Immature natural killer cell (primary cell): ENCODE measurements at regions not wholly inside any gene's neighbourhood (a gene's known extent, or its start where the extent isn't known, plus 50 kb on each side); places are given as distances from the start of the nearest gene placed in this dataset.

ENCODE experiments used
- DNase-seq, 3 donors: peaks; one replicate each; pipeline ENCODE4 v3.0.0; 2022; ENCODE audit warnings: mixed read lengths in 1 of 3
- H3K27ac Mint-ChIP-seq, 6 donors: one replicate each; pipeline ENCODE4 v1.8.0; 2020; ENCODE audit warnings: mixed read lengths in 6 of 6, mild to moderate bottlenecking in 5 of 6, inconsistent platforms in 4 of 6, moderate library complexity in 3 of 6
- H3K27me3 Mint-ChIP-seq, 3 donors: one replicate each; pipeline ENCODE4 v1.8.0; 2020 to 2021; ENCODE audit warnings: low read depth in 3 of 3, mild to moderate bottlenecking in 3 of 3, mixed read lengths in 3 of 3, moderate library complexity in 3 of 3, inconsistent platforms in 1 of 3
- H3K36me3 Mint-ChIP-seq, 3 donors: one replicate each; pipeline ENCODE4 v1.8.0; 2020; ENCODE audit warnings: mixed read lengths in 3 of 3, inconsistent platforms in 2 of 3, mild to moderate bottlenecking in 2 of 3
- H3K4me1 Mint-ChIP-seq, 2 donors: one replicate each; pipeline ENCODE4 v1.8.0; 2020; ENCODE audit warnings: inconsistent platforms in 2 of 2, mild to moderate bottlenecking in 2 of 2, mixed read lengths in 2 of 2, moderate library complexity in 1 of 2
- H3K4me3 Mint-ChIP-seq, 5 donors: one replicate each; pipeline ENCODE4 v1.8.0; 2020; ENCODE audit warnings: mild to moderate bottlenecking in 5 of 5, mixed read lengths in 5 of 5, inconsistent platforms in 3 of 5, moderate library complexity in 3 of 5
- H3K9me3 Mint-ChIP-seq, 6 donors: one replicate each; pipeline ENCODE4 v1.8.0; 2020; ENCODE audit warnings: mild to moderate bottlenecking in 6 of 6, mixed read lengths in 6 of 6, inconsistent platforms in 4 of 6, moderate library complexity in 3 of 6

- no peaks in the 10 kb centered on the region for H3K4me1 Mint-ChIP-seq
- no peak overlapping the region for H3K27ac Mint-ChIP-seq
- DNase-seq = no peak
- no peaks in the 10 kb centered on the region for H3K27me3 Mint-ChIP-seq
- H3K36me3 Mint-ChIP-seq = no peaks in the 10 kb centered on the region
- peaks cover 2 to 15% (median 5%) of the 10 kb centered on the region in 6 donors for H3K9me3 Mint-ChIP-seq
- no peak overlapping the region for H3K4me3 Mint-ChIP-seq
Measured at GRCh38 chr14:86990396-86990795, 1002.6 kb downstream of the GALC start.

DNA sequence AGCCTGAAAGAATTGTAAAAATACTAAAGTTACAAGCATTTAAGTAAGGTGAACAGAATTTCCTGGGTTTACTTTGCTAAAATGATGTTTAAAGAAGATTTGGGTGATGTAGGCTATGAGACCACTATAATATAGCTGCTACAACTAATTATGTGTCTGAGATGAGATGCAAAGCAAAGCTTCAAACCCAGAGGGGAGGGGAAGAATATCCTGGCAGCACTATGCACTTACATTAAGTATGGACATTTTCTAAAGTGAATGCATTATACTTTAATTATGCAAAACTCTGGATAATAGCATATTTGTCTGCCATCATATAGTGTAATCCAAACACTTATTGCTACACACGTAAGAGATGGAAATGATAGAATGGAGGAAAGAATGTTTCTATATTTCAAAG, 1003.7 kb downstream of the GALC start:
- Mint-ChIP-seq H3K36me3 (no peaks in the 10 kb centered on the region), H3K27ac (no peak overlapping the region), H3K9me3 (peaks cover 0 to 15% (median 4%) of the 10 kb centered on the region in 6 donors), H3K27me3 (no peaks in the 10 kb centered on the region), H3K4me3 (no peak overlapping the region), H3K4me1 (no peaks in the 10 kb centered on the region)
- DNase-seq = no peak

DNA sequence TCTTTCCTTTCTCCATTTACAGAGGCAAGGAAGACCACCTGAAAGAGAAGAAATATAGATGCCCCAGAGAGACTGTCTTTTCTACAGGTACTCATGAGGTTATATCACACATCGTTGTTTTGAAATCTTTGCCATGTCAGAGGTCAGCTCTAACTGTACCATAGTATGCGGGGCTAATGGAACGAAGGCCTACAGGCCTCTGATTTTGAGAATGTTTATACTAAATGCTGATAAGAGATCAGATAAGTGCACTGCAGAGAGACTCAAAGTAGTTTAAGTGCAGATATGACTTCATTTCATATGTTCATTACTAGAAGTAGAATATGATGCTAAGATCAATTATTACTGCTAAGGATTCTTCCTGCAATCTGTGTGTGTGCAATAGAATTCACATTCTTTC, 1005.0 kb downstream of the GALC start:
- peaks cover 0 to 20% (median 4%) of the 10 kb centered on the region in 6 donors for H3K9me3 Mint-ChIP-seq
- H3K4me3 Mint-ChIP-seq = no peak overlapping the region
- H3K36me3 Mint-ChIP-seq = no peaks in the 10 kb centered on the region
- no peaks in the 10 kb centered on the region for H3K4me1 Mint-ChIP-seq
- H3K27ac Mint-ChIP-seq = no peak overlapping the region
- H3K27me3 Mint-ChIP-seq = no peaks in the 10 kb centered on the region
- DNase-seq = no peak

GRCh38 chr14:86973177-86973576, 1019.8 kb downstream of the GALC start:
- Mint-ChIP-seq H3K9me3 (peaks cover 6 to 69% (median 30%) of the 10 kb centered on the region in 6 donors), H3K4me1 (no peaks in the 10 kb centered on the region), H3K27me3 (peaks cover 0 to 2% (median 0%) of the 10 kb centered on the region in 3 donors), H3K27ac (no peak overlapping the region), H3K36me3 (no peaks in the 10 kb centered on the region), H3K4me3 (no peak overlapping the region)
- no peak for DNase-seq

DNA sequence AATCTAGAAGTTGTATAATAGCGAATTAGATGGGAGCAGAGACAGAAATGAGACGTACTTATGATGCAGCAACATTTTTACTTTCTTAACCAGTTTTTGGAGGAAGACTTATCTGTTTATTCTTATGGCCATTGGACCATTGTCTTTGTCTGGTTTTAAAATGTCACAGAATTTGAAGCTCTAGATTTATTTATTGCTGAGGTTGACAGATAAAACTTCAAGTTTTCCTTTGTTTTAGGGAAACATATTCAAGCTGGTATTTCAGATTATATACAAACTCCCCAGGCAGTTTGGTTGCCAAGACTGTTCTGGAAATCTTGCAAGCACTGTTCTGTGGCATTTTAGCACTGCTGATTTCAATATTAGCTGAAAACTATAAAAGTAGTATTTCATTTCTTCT, 1021.7 kb downstream of the GALC start:
- Mint-ChIP-seq H3K4me3 (no peak overlapping the region), H3K4me1 (no peaks in the 10 kb centered on the region), H3K36me3 (no peaks in the 10 kb centered on the region), H3K27me3 (peaks cover 0 to 4% (median 2%) of the 10 kb centered on the region in 3 donors), H3K9me3 (peaks cover 7 to 62% (median 27%) of the 10 kb centered on the region in 6 donors), H3K27ac (no peak overlapping the region)
- no peak for DNase-seq

GRCh38 chr14:86961106-86961716, 1031.8 kb downstream of the GALC start:
- Mint-ChIP-seq H3K4me3 (no peak overlapping the region), H3K9me3 (peaks cover 4 to 39% (median 14%) of the 10 kb centered on the region in 6 donors), H3K27ac (no peak overlapping the region), H3K36me3 (no peaks in the 10 kb centered on the region), H3K4me1 (no peaks in the 10 kb centered on the region), H3K27me3 (peaks cover 0 to 3% (median 2%) of the 10 kb centered on the region in 3 donors)
- DNase-seq = no peak

- H3K4me3 Mint-ChIP-seq = no peak overlapping the region
- no peak for DNase-seq
- no peaks in the 10 kb centered on the region for H3K36me3 Mint-ChIP-seq
- no peak overlapping the region for H3K27ac Mint-ChIP-seq
- peaks cover 0 to 22% (median 6%) of the 10 kb centered on the region in 6 donors for H3K9me3 Mint-ChIP-seq
- H3K27me3 Mint-ChIP-seq = peaks cover 0 to 2% (median 0%) of the 10 kb centered on the region in 3 donors
- H3K4me1 Mint-ChIP-seq = no peaks in the 10 kb centered on the region
Measured at GRCh38 chr14:86955771-86956354, 1037.1 kb downstream of the GALC start.

DNA sequence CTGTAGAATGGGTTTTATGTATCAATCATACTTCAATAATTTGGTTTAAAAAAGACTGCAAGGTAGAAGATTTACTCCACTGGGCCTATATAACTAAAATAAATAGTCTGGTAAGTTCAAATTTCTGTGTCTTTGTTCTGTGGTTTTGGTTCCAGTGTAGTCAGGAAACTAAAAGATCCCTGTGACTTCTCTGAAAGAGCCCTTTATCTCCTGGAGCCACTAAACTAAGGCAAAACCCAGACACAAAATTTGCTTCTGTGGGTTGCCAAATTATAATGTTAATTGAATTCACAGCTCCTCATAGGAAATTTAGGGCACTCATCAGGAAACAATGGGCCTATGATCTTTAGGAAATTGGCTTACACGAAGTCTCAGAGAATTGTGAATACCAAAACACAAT, 1038.4 kb downstream of the GALC start:
- DNase-seq = no peak
- no peaks in the 10 kb centered on the region for H3K36me3 Mint-ChIP-seq
- H3K27ac Mint-ChIP-seq = no peak overlapping the region
- no peaks in the 10 kb centered on the region for H3K4me1 Mint-ChIP-seq
- H3K27me3 Mint-ChIP-seq = peaks cover 0 to 2% (median 0%) of the 10 kb centered on the region in 3 donors
- peaks cover 0 to 30% (median 5%) of the 10 kb centered on the region in 6 donors for H3K9me3 Mint-ChIP-seq
- no peak overlapping the region for H3K4me3 Mint-ChIP-seq

GRCh38 chr14:86946446-86946845, 1046.5 kb downstream of the GALC start:
- peaks cover 0 to 20% (median 6%) of the 10 kb centered on the region in 6 donors for H3K9me3 Mint-ChIP-seq
- DNase-seq = no peak

DNA sequence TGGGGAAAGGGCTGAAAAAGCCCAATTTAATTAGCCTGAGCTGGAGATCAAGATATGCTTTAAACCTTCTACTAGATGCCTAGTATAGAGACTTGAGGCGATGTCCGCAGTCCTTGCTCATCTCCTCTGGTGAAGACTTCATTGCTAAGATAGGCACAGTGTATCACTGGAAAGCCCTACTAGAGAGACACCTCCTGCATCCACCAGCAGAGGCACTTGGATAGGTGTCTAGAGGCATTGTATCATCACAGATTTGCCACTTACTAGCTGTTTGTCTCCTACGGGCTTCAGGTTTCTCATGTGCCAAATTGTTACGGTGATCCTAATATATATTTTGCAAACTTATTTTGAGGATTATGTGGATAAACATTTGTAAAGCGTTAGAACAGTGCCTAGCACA, 1048.5 kb downstream of the GALC start:
- H3K4me1 Mint-ChIP-seq = no peaks in the 10 kb centered on the region
- no peaks in the 10 kb centered on the region for H3K36me3 Mint-ChIP-seq
- no peak overlapping the region for H3K4me3 Mint-ChIP-seq
- H3K27me3 Mint-ChIP-seq = peaks cover 0 to 2% (median 0%) of the 10 kb centered on the region in 3 donors
- no peak for DNase-seq
- H3K9me3 Mint-ChIP-seq = peaks cover 0 to 21% (median 3%) of the 10 kb centered on the region in 6 donors
- no peak overlapping the region for H3K27ac Mint-ChIP-seq

More at GRCh38 chr14:86946446-86946845, 1046.5 kb downstream of the GALC start:
- Mint-ChIP-seq H3K4me1 (no peaks in the 10 kb centered on the region), H3K36me3 (no peaks in the 10 kb centered on the region), H3K27ac (no peak overlapping the region), H3K27me3 (no peaks in the 10 kb centered on the region), H3K4me3 (no peak overlapping the region)

DNA sequence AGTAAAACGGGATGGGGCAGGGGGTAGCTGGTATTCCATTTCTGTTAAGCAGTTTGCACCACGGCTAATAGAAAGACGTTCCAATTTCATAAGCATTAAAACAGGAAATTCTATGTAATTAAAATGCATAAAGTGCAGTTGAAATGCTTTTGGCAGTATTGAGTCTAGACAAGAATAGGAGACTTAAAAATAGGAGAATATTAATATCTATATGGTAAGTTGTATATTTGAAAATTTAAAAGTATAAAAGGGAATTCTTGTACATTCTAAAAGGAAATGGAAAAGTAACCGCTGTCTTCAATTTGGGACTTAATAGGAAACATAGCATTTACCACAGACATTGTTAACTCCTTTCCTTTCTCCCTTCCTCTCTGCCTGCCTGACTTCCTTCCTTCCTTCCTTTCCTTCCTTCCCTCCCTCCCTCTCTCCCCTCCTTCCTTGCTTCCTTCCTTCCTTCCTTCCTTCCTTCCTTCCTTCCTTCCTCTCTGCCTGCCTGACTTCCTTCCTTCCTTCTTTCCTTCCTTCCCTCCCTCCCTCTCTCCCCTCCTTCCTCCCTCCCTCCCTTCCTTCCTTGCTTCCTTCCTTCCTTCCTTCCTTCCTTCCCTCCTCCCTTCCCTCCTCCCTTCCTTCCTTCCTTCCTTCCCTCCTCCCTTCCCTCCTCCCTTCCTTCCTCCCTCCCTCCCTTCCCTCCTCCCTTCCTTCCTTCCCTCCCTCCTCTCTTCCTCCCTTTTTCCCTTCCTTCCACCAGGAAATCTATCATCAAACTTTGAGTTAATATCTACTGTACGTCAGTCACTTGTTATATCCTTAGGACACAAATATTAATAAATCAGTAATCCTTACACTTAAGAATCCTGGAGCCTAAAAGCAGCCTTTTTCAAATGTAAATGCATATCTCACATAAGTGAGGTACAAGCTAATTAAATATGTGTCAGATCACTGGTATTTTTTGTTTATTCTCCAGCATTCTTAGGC, 1049.3 kb downstream of the GALC start:
- no peak for DNase-seq
- H3K27me3 Mint-ChIP-seq = peaks cover 0 to 2% (median 0%) of the 10 kb centered on the region in 3 donors
- H3K9me3 Mint-ChIP-seq = peaks cover 3 to 24% (median 6%) of the 10 kb centered on the region in 6 donors
- no peak overlapping the region for H3K27ac Mint-ChIP-seq
- no peaks in the 10 kb centered on the region for H3K4me1 Mint-ChIP-seq
- H3K36me3 Mint-ChIP-seq = no peaks in the 10 kb centered on the region
- H3K4me3 Mint-ChIP-seq = no peak overlapping the region

DNA sequence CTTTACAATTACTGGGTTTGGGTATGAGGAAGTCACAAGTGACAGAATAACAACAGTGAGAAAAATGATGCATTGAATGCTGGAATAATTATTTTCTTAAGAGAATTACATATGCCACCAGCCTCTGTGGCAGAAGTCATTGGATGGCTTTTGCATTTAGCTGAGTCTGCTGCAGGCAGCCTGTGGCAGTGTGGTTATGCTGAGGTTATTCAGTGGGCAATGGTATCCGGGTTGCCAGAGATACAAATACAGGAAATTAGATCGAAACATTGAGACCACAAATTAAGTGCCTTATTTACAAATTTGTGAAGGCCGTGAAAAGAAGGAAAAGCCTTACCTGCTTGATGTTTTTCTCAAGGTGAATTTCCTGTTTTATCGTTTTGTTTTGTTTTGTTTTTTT, 1050.0 kb downstream of the GALC start:
- no peaks in the 10 kb centered on the region for H3K36me3 Mint-ChIP-seq
- peak overlapping the region in 1 of 5 donors; percentile 21 for H3K4me3 Mint-ChIP-seq
- DNase-seq = no peak
- no peaks in the 10 kb centered on the region for H3K4me1 Mint-ChIP-seq
- H3K9me3 Mint-ChIP-seq = peaks cover 3 to 30% (median 11%) of the 10 kb centered on the region in 6 donors
- H3K27ac Mint-ChIP-seq = no peak overlapping the region
- peaks cover 0 to 2% (median 0%) of the 10 kb centered on the region in 3 donors for H3K27me3 Mint-ChIP-seq

GRCh38 chr14:86940106-86940505, 1052.9 kb downstream of the GALC start:
- Mint-ChIP-seq H3K4me3 (no peak overlapping the region), H3K36me3 (no peaks in the 10 kb centered on the region), H3K9me3 (peaks cover 7 to 33% (median 12%) of the 10 kb centered on the region in 6 donors), H3K4me1 (no peaks in the 10 kb centered on the region), H3K27me3 (peaks cover 0 to 2% (median 0%) of the 10 kb centered on the region in 3 donors), H3K27ac (no peak overlapping the region)
- DNase-seq = no peak

DNA sequence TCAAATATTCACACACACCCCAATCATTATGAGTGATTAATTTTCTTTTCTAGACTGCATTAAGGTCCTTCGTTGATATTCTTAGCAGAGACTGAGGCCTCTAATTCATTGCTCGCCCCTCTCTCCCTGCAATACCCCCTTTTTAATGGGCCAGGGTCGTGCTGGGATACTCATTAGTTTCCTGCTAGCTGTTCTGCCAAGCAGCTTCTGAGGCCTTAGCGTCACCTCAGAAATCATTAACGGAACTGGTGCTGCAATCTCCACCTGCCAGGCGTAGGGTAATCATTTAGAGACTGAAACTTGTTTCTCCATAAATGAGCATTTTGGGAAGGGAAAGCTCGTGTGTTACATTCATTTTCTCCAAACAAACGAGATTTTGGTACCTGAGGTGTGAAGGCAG, 1054.7 kb downstream of the GALC start:
- H3K36me3 Mint-ChIP-seq = no peaks in the 10 kb centered on the region
- no peak overlapping the region for H3K27ac Mint-ChIP-seq
- H3K9me3 Mint-ChIP-seq = peaks cover 7 to 38% (median 13%) of the 10 kb centered on the region in 6 donors
- DNase-seq = no peak
- H3K27me3 Mint-ChIP-seq = peaks cover 0 to 2% (median 0%) of the 10 kb centered on the region in 3 donors
- no peak overlapping the region for H3K4me3 Mint-ChIP-seq
- H3K4me1 Mint-ChIP-seq = no peaks in the 10 kb centered on the region
